Sigmoid colon (tissue), 6 donors: ENCODE measurements at regions not wholly inside any gene's neighbourhood (a gene's known extent, or its start where the extent isn't known, plus 50 kb on each side); places are given as distances from the start of the nearest gene placed in this dataset.

Source experiments
- DNase-seq: peaks from one replicate; pipeline ENCODE4 v3.0.0-alpha.2; 2019
- H3K27ac ChIP-seq, 4 donors: fragments of 200-600 bp; sonication (generic); one replicate each; pipeline ENCODE4 v1.5.1; 2016 to 2019; ENCODE audit warnings: mild to moderate bottlenecking in 1 of 4
- H3K27me3 ChIP-seq, 3 donors: fragments of 200-600 bp; sonication (generic); one replicate each; pipeline ENCODE4 v1.5.1; 2019; ENCODE audit warnings: mild to moderate bottlenecking in 1 of 3
- H3K36me3 ChIP-seq, 4 donors: fragments of 200-600 bp; sonication (generic); one replicate each; pipeline ENCODE4 v1.5.1; 2016 to 2019
- H3K4me1 ChIP-seq, 4 donors: fragments of 200-600 bp; sonication (generic); one replicate each; pipeline ENCODE4 v1.5.1; 2017 to 2019
- H3K4me3 ChIP-seq, 4 donors: fragments of 200-600 bp; sonication (generic); one replicate each; pipeline ENCODE4 v1.5.1; 2017 to 2019; ENCODE audit warnings: mild to moderate bottlenecking in 2 of 4, moderate library complexity in 1 of 4
- H3K9me3 ChIP-seq, 4 donors: fragments of 200-600 bp in 3 of 4; sonication (generic) in 3 of 4; one replicate each; pipeline versions ENCODE4 v1.5.1 to v1.6.1; 2013 to 2019
- EP300 ChIP-seq, 4 donors: sonication (generic); formaldehyde crosslinking; IDR thresholded peaks; one replicate each; pipeline ENCODE4 v1.6.1; 2017; ENCODE audit warnings: antibody characterized with exemption in 4 of 4
- POLR2A ChIP-seq, 2 donors: fragments of 450-650 bp; IDR thresholded peaks; one replicate each; pipeline ENCODE4 v1.6.1; 2016; ENCODE audit warnings: antibody characterized with exemption in 2 of 2, mild to moderate bottlenecking in 2 of 2, moderate library complexity in 2 of 2
- POLR2AphosphoS5 ChIP-seq, 4 donors: sonication (generic); formaldehyde crosslinking; IDR thresholded peaks; one replicate each; pipeline ENCODE4 v1.6.1; 2017; ENCODE audit warnings: antibody characterized with exemption in 4 of 4
- WGBS, 2 donors: extraction: QIAGEN DNeasy Blood & Tissue Kit; methylation state at CpG; one replicate each; pipeline ENCODE4 v1.1.7; 2013; 5-methylcytosine and 5-hydroxymethylcytosine counted together
- intact Hi-C: fragments of 100-400 bp; cut with DNase I; formaldehyde crosslinking; loops from one replicate; pipeline ENCODE4 v1.15.1; 2023
- TF ChIP-seq, protein P1 (sequence below), 4 experiments: fragments of 450-650 bp in 3 of 4; fragments of 200-600 bp in 1 of 4; IDR thresholded peaks; one replicate each; pipeline ENCODE4 v1.5.1; 2016 to 2019; ENCODE audit warnings: antibody characterized with exemption in 4 of 4, mild to moderate bottlenecking in 3 of 4, moderate library complexity in 2 of 4
- donor health status: healthy with polysubstance abuse.
- donor health status: healthy.

DNA sequence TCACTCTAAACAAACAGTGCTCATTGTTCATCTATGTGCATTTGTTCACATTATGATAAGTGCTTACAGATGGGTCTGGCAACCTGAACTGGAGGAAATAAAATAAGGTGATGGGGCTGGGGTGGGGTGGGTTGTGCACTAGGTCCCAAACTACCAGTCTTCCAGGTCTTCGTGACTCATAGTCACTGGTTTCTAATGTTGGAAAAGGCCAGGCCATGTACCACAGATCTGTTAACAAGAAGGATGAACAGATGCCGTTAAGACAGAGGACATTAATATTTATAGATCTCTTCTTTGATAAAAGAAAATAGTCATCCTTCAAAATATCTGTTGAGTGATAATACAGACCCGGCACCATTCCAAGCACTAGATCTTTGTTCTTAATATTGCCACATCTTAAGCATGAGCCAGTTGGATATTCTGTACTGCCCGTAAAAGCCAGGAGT is 71.4 kb upstream of the STARD4 start:
- 80 to 91% methylated on average over 4 of the region's 4 CpGs for WGBS, 2 donors
- Histone ChIP-seq H3K36me3 (no peaks in the 10 kb centered on the region), H3K9me3 (no peaks in the 10 kb centered on the region), H3K27ac (no peak overlapping the region), H3K4me3 (no peak overlapping the region), H3K4me1 (no peaks in the 10 kb centered on the region), H3K27me3 (no peaks in the 10 kb centered on the region)
- intact Hi-C loops, result no loop called here
- DNase-seq, result no peak
- TF ChIP-seq, protein P1, sequence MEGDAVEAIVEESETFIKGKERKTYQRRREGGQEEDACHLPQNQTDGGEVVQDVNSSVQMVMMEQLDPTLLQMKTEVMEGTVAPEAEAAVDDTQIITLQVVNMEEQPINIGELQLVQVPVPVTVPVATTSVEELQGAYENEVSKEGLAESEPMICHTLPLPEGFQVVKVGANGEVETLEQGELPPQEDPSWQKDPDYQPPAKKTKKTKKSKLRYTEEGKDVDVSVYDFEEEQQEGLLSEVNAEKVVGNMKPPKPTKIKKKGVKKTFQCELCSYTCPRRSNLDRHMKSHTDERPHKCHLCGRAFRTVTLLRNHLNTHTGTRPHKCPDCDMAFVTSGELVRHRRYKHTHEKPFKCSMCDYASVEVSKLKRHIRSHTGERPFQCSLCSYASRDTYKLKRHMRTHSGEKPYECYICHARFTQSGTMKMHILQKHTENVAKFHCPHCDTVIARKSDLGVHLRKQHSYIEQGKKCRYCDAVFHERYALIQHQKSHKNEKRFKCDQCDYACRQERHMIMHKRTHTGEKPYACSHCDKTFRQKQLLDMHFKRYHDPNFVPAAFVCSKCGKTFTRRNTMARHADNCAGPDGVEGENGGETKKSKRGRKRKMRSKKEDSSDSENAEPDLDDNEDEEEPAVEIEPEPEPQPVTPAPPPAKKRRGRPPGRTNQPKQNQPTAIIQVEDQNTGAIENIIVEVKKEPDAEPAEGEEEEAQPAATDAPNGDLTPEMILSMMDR (IDR thresholded peaks at IDR 0.05), result no peak

DNA sequence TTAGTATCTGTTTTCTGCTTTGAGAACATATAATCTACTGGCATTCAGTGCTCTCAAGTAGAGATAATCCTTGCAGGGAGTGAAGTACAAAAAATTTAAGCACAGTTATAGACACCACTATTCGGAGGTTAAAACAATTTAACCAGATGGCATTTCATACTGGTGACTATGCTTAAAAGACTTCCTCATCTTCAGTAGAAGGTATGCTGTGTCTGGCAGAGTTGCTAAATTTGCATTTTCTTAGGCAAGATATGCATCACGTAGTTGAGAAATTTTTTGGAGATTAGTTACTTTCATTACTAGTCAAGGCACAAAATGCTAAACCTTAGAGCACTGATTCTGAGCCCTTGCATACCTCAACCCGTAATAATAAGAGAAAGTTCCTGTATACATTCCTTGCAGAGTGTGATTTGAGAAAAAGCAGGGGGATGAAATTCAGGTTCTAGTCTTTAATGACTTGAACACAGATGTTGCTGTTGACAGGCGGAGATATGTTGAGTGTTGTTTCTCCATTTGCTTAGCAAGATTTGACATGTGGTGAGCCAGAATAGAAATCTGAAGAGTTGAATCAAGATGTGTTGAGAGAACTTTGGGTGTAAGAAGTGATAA is 70.8 kb upstream of the STARD4 start:
- DNase-seq, result no peak
- WGBS, 2 donors, result 81 to 86% methylated on average over 4 of the region's 4 CpGs
- Histone ChIP-seq H3K36me3 (no peaks in the 10 kb centered on the region), H3K4me1 (no peaks in the 10 kb centered on the region), H3K27ac (no peak overlapping the region), H3K4me3 (no peak overlapping the region), H3K27me3 (no peaks in the 10 kb centered on the region), H3K9me3 (no peaks in the 10 kb centered on the region)
- intact Hi-C loops, result no loop called here
- TF ChIP-seq, protein P1 (IDR thresholded peaks at IDR 0.05), result no peak
- TF ChIP-seq EP300 (IDR thresholded peaks at IDR 0.05) (no peak), POLR2A (IDR thresholded peaks at IDR 0.05) (no peak), POLR2AphosphoS5 (IDR thresholded peaks at IDR 0.05) (no peak)

DNA sequence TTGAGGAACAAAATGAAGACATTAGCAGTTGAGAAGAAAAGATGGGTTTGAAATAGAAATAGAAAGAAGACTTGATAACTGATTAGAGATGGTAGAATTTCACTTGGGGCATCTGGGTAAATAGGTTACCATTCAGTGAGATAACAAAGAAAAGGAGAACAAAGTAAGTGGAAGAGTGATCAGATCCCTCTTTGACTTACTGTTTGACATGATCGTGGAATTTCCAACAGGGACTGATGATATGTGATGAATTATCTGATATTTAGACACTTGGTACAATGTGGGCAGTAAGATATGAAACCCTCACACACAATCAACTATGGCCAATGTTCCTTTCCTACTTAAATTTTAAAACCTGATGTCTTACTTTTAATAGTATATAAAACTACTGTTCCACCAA is 70.1 kb upstream of the STARD4 start:
- H3K9me3 ChIP-seq, result no peaks in the 10 kb centered on the region
- TF ChIP-seq, protein P1 (IDR thresholded peaks at IDR 0.05), result no peak
- no peak for TF ChIP-seq POLR2A (IDR thresholded peaks at IDR 0.05)
- TF ChIP-seq POLR2AphosphoS5 (IDR thresholded peaks at IDR 0.05), result no peak
- TF ChIP-seq EP300 (IDR thresholded peaks at IDR 0.05), result no peak
- intact Hi-C loops, result no loop called here
- H3K4me3 ChIP-seq, result no peak overlapping the region
- H3K36me3 ChIP-seq, result no peaks in the 10 kb centered on the region
- no peaks in the 10 kb centered on the region for H3K4me1 ChIP-seq
- WGBS, 2 donors, result 83% methylated on average over 1 of the region's 1 CpG
- H3K27me3 ChIP-seq, result no peaks in the 10 kb centered on the region
- no peak overlapping the region for H3K27ac ChIP-seq
- DNase-seq, result no peak

DNA sequence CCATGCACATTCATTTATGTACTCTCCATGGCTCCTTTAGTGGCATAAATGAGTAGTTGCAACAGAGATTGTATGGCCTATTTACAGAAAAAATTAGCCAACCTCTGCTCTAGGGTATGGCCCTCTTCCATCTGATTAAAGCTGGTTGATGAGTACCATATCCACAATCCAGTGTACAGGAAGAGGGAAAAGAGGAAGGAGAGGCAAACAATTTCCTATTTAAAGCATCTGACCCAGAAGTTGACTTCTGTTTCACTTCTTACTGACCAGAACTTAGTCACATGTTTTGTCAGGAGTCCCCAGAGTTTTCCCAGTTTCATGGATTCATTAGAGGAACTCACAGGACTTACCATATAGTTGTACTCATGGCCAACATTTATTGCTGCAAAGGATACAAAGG is 68.6 kb upstream of the STARD4 start:
- Histone ChIP-seq H3K27ac (no peak overlapping the region), H3K36me3 (no peaks in the 10 kb centered on the region), H3K4me1 (no peaks in the 10 kb centered on the region), H3K27me3 (no peaks in the 10 kb centered on the region), H3K9me3 (no peaks in the 10 kb centered on the region), H3K4me3 (no peak overlapping the region)
- DNase-seq, result no peak
- intact Hi-C loops, result no loop called here
- TF ChIP-seq POLR2AphosphoS5 (IDR thresholded peaks at IDR 0.05), result no peak
- no peak for TF ChIP-seq EP300 (IDR thresholded peaks at IDR 0.05)
- TF ChIP-seq, protein P1 (IDR thresholded peaks at IDR 0.05), result no peak
- TF ChIP-seq POLR2A (IDR thresholded peaks at IDR 0.05), result no peak

DNA sequence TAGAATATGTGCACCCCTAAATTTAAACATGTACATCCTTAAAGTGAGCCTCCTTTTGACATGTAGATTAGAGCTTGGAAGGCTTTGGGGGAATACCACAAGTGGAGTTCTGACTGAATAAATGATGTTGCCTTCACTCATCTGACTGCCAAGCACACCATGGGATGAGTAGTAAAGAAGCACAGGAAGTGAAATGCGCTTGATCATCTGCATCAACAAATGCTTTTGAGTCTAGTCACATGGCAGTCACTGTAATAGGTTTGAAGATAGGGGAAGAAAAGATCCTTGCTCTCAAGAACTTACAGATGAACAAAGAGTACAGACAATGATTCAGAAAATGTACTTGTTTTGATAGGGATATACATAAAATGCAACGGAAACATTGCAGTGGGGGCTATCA is 62.0 kb upstream of the STARD4 start:
- 93 to 95% methylated on average over 2 of the region's 2 CpGs for WGBS, 2 donors
- peaks cover 0 to 6% (median 0%) of the 10 kb centered on the region in 4 donors for H3K4me1 ChIP-seq

More for the DNA sequence above, 62.0 kb upstream of the STARD4 start:
- no peaks in the 10 kb centered on the region for H3K36me3 ChIP-seq
- H3K9me3 ChIP-seq, result peaks cover 0 to 2% (median 0%) of the 10 kb centered on the region in 4 donors
- no peak overlapping the region for H3K4me3 ChIP-seq
- intact Hi-C loops, result no loop called here
- DNase-seq, result no peak
- TF ChIP-seq EP300 (IDR thresholded peaks at IDR 0.05) (no peak), POLR2AphosphoS5 (IDR thresholded peaks at IDR 0.05) (no peak), POLR2A (IDR thresholded peaks at IDR 0.05) (no peak)
- TF ChIP-seq, protein P1 (IDR thresholded peaks at IDR 0.05), result no peak
- no peaks in the 10 kb centered on the region for H3K27me3 ChIP-seq
- no peak overlapping the region for H3K27ac ChIP-seq
